OCI-LY7 (cell line): ENCODE measurements at regions not wholly inside any gene's neighbourhood (a gene's known extent, or its start where the extent isn't known, plus 50 kb on each side); places are given as distances from the start of the nearest gene placed in this dataset.

ENCODE experiments used
- EZH2phosphoT487 ChIP-seq: fragments of 200-600 bp; sonication (generic); IDR thresholded peaks from 2 replicates; pipeline ENCODE4 v1.6.1; 2018; ENCODE audit warnings: low read depth, borderline replicate concordance, mild to moderate bottlenecking, mixed run types, antibody characterized with exemption, low read length, moderate library complexity, mixed read lengths
- TF ChIP-seq, protein P1 (sequence below): fragments of 200-600 bp; sonication (generic); conservative IDR thresholded peaks from 2 replicates; pipeline ENCODE4 v1.5.1; 2014; ENCODE audit warnings: mild to moderate bottlenecking, antibody characterized with exemption, low read length, moderate library complexity, mixed read lengths

DNA sequence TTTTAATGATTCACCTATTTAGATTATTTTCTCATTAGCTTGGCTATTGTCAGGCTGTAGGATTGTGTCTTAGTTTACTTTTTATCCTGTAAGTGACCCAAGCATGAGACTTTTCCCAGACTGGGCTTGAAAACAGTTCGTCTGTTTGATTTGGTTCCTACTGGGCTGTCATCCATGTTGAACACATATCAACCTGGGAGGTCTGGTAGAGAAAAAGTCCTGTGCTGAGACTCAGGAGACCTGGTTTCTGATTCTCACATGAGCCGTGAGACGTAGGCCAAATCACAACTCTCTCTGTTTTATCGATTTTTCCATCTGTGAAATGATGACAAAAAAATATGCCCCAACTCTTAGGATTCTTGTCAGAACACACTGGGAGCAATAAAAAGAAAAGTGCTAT, 98.8 kb upstream of the GALNT15 start:
- TF ChIP-seq, protein P1, sequence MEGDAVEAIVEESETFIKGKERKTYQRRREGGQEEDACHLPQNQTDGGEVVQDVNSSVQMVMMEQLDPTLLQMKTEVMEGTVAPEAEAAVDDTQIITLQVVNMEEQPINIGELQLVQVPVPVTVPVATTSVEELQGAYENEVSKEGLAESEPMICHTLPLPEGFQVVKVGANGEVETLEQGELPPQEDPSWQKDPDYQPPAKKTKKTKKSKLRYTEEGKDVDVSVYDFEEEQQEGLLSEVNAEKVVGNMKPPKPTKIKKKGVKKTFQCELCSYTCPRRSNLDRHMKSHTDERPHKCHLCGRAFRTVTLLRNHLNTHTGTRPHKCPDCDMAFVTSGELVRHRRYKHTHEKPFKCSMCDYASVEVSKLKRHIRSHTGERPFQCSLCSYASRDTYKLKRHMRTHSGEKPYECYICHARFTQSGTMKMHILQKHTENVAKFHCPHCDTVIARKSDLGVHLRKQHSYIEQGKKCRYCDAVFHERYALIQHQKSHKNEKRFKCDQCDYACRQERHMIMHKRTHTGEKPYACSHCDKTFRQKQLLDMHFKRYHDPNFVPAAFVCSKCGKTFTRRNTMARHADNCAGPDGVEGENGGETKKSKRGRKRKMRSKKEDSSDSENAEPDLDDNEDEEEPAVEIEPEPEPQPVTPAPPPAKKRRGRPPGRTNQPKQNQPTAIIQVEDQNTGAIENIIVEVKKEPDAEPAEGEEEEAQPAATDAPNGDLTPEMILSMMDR = no peak
- TF ChIP-seq EZH2phosphoT487 = no peak
